Lower leg skin (tissue), 4 donors: ENCODE measurements at regions not wholly inside any gene's neighbourhood (a gene's known extent, or its start where the extent isn't known, plus 50 kb on each side); places are given as distances from the start of the nearest gene placed in this dataset.

Experiments used
- DNase-seq, 2 donors: peaks; one replicate each; pipeline ENCODE4 v3.0.0-alpha.2; 2019; ENCODE audit warnings: low spot score in 2 of 2
- H3K4me3 ChIP-seq: fragments of 200-600 bp; sonication (generic); 2 replicates; pipeline ENCODE4 v1.5.1; 2017; ENCODE audit warnings: mild to moderate bottlenecking, low read depth; ENCODE audit not compliant: poor library complexity, severe bottlenecking
- CTCF ChIP-seq, 3 donors: fragments of 450-650 bp; IDR thresholded peaks; one replicate each; pipeline ENCODE4 v1.5.1; 2016; ENCODE audit warnings: antibody characterized with exemption in 3 of 3, mild to moderate bottlenecking in 3 of 3, moderate library complexity in 2 of 3
- POLR2A ChIP-seq, 2 donors: fragments of 450-650 bp; IDR thresholded peaks; one replicate each; pipeline ENCODE4 v1.6.1; 2016 to 2017; ENCODE audit warnings: antibody characterized with exemption in 2 of 2, mild to moderate bottlenecking in 1 of 2, moderate library complexity in 1 of 2
- WGBS, 2 donors: methylation state at CpG; one replicate each; pipeline ENCODE4 v1.1.5; 2018; 5-methylcytosine and 5-hydroxymethylcytosine counted together
- intact Hi-C: fragments of 100-400 bp; cut with DNase I; formaldehyde crosslinking; loops from one replicate; pipeline ENCODE4 v1.15.0; 2023; ENCODE audit warnings: low total_unique reads

- no peak for DNase-seq
- no peak overlapping the region for H3K4me3 ChIP-seq
- TF ChIP-seq POLR2A (IDR thresholded peaks at IDR 0.05), result no peak
- no peak for TF ChIP-seq CTCF (IDR thresholded peaks at IDR 0.05)
- 75 to 82% methylated on average over 1 of the region's 1 CpG for WGBS, 2 donors
- intact Hi-C loops, result no loop called here
These were observed 417.6 kb upstream of the AUTS2 start for GRCh38 chr7:69180662-69181061.

- no peak overlapping the region for H3K4me3 ChIP-seq
- intact Hi-C loops, result no loop called here
- TF ChIP-seq POLR2A (IDR thresholded peaks at IDR 0.05), result no peak
- no peak for TF ChIP-seq CTCF (IDR thresholded peaks at IDR 0.05)
- DNase-seq, result no peak
- WGBS, 2 donors, result 81% methylated on average over 6 of the region's 6 CpGs
These were observed 415.4 kb upstream of the AUTS2 start for GRCh38 chr7:69182596-69183467.

- intact Hi-C loops, result no loop called here
- H3K4me3 ChIP-seq, result no peak overlapping the region
- DNase-seq, result no peak
- TF ChIP-seq CTCF (IDR thresholded peaks at IDR 0.05) (no peak), POLR2A (IDR thresholded peaks at IDR 0.05) (no peak)
- WGBS, 2 donors, result 43 to 56% methylated on average over 5 of the region's 5 CpGs
These were observed 413.9 kb upstream of the AUTS2 start for GRCh38 chr7:69184339-69184738.

GRCh38 chr7:69185170-69185569 lies 413.1 kb upstream of the AUTS2 start:
- no peak for DNase-seq
- H3K4me3 ChIP-seq, result no peak overlapping the region
- intact Hi-C loops, result loop anchor here (5.0 kb wide), 1 partner anchor 1453 kb away; no protein-coding TSS in a partner anchor
- 94 to 99% methylated on average over 5 of the region's 5 CpGs for WGBS, 2 donors
- no peak for TF ChIP-seq CTCF (IDR thresholded peaks at IDR 0.05)
- no peak for TF ChIP-seq POLR2A (IDR thresholded peaks at IDR 0.05)

GRCh38 chr7:69186974-69187373 lies 411.3 kb upstream of the AUTS2 start:
- DNase-seq, result no peak
- WGBS, 2 donors, result 94 to 96% methylated on average over 5 of the region's 5 CpGs
- H3K4me3 ChIP-seq, result no peak overlapping the region
- TF ChIP-seq POLR2A (IDR thresholded peaks at IDR 0.05), result no peak
- no peak for TF ChIP-seq CTCF (IDR thresholded peaks at IDR 0.05)
- intact Hi-C loops, result loop anchor here (5.0 kb wide), 1 partner anchor 1455 kb away; no protein-coding TSS in a partner anchor
